GM12892 (cell line): ENCODE measurements at regions not wholly inside any gene's neighbourhood (a gene's known extent, or its start where the extent isn't known, plus 50 kb on each side); places are given as distances from the start of the nearest gene placed in this dataset.

Experiments
- POLR2A ChIP-seq: IDR thresholded peaks from 2 replicates; pipeline ENCODE4 v1.6.1; 2011; ENCODE audit warnings: low read depth, low read length, control low read depth
- POLR2AphosphoS5 ChIP-seq: IDR thresholded peaks from 2 replicates; pipeline ENCODE4 v1.6.1; 2011; ENCODE audit warnings: low read depth, low read length, control low read depth
- TAF1 ChIP-seq: IDR thresholded peaks from 2 replicates; pipeline ENCODE4 v1.6.1; 2011; ENCODE audit warnings: low read depth, mild to moderate bottlenecking, control low read depth, low read length, borderline replicate concordance

- TF ChIP-seq POLR2AphosphoS5 (no peak), POLR2A (no peak), TAF1 (no peak)
Measured at GRCh38 chr7:54476609-54477008, 65.6 kb upstream of the VSTM2A start.
